Upper lobe of left lung (tissue), 6 donors: ENCODE measurements at regions not wholly inside any gene's neighbourhood (a gene's known extent, or its start where the extent isn't known, plus 50 kb on each side); places are given as distances from the start of the nearest gene placed in this dataset.
A peak's percentile ranks its signal among the peaks of the same experiment; 100 is the strongest.

Source experiments
- ATAC-seq, 2 donors: fragments of 200-7000 bp; cut with Tn5 transposase; one replicate each; pipeline ENCODE4 v1.9.1; 2022; ENCODE audit warnings: mild to moderate bottlenecking in 2 of 2, moderate library complexity in 2 of 2; ENCODE audit not compliant: low FRiP score in 2 of 2
- DNase-seq, 2 donors: peaks; one replicate each; pipeline ENCODE4 v3.0.0-alpha.2; 2019 to 2020
- H3K27ac ChIP-seq, 4 donors: fragments of 200-600 bp; sonication (generic); one replicate each; pipeline ENCODE4 v1.5.1; 2016 to 2019
- H3K27me3 ChIP-seq, 4 donors: fragments of 200-600 bp; sonication (generic); one replicate each; pipeline ENCODE4 v1.5.1; 2017 to 2019
- H3K36me3 ChIP-seq, 4 donors: fragments of 200-600 bp; sonication (generic); one replicate each; pipeline ENCODE4 v1.5.1; 2016 to 2019
- H3K4me1 ChIP-seq, 4 donors: fragments of 200-600 bp; sonication (generic); one replicate each; pipeline ENCODE4 v1.5.1; 2018 to 2019
- H3K4me3 ChIP-seq, 4 donors: fragments of 200-600 bp; sonication (generic); one replicate each; pipeline ENCODE4 v1.5.1; 2017 to 2019; ENCODE audit warnings: mild to moderate bottlenecking in 2 of 4, moderate library complexity in 1 of 4
- H3K9me3 ChIP-seq, 4 donors: fragments of 200-600 bp; sonication (generic); one replicate each; pipeline ENCODE4 v1.5.1; 2018 to 2019
- EP300 ChIP-seq, 4 donors: sonication (generic); formaldehyde crosslinking; IDR thresholded peaks; one replicate each; pipeline ENCODE4 v1.5.1; 2017; ENCODE audit warnings: antibody characterized with exemption in 4 of 4, control low read depth in 2 of 4
- POLR2A ChIP-seq, 4 donors: fragments of 450-650 bp; IDR thresholded peaks; one replicate each; pipeline ENCODE4 v1.5.1; 2016 to 2017; ENCODE audit warnings: antibody characterized with exemption in 4 of 4, mild to moderate bottlenecking in 2 of 4
- POLR2AphosphoS5 ChIP-seq, 2 donors: sonication (generic); formaldehyde crosslinking; IDR thresholded peaks; one replicate each; pipeline ENCODE4 v1.5.1; 2017; ENCODE audit warnings: antibody characterized with exemption in 2 of 2
- WGBS, 2 donors: methylation state at CpG; one replicate each; pipeline ENCODE4 v1.1.5; 2017 to 2018; 5-methylcytosine and 5-hydroxymethylcytosine counted together
- TF ChIP-seq, protein P1 (sequence below), 6 experiments: fragments of 450-650 bp in 4 of 6; fragments of 200-600 bp in 2 of 6; sonication (generic) in 2 of 6; IDR thresholded peaks; one replicate each; pipeline ENCODE4 v1.5.1; 2016 to 2019; ENCODE audit warnings: antibody characterized with exemption in 6 of 6
- donor health status: DM: no; HTN: no; CAD: no; lungs with moderate emphysema.
- donor health status: DM: no; HTN: yes; CAD: no; lungs with severe emphysema.

DNA sequence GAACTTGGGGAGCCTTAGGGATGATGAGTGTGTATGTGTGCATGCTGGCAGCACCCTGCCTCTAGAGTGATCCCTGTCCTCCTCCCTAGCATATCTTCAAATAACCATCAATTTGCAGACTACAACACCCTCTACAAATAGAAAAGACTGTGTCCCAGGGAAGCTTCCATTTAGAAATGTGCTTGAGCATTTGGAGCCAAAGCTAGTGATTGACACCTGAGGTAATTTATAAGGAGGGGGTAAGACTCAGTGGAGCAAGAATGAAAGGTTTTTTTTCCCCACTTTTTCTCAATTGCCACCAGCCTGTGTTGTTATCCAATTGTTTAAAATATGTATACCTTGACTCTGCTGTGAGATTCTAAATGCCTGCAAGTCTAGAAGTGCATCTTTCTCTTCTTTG is 286.0 kb upstream of the SLC14A2 start:
- TF ChIP-seq EP300 (IDR thresholded peaks at IDR 0.05) (no peak), POLR2AphosphoS5 (IDR thresholded peaks at IDR 0.05) (no peak), POLR2A (IDR thresholded peaks at IDR 0.05) (no peak)
- TF ChIP-seq, protein P1, sequence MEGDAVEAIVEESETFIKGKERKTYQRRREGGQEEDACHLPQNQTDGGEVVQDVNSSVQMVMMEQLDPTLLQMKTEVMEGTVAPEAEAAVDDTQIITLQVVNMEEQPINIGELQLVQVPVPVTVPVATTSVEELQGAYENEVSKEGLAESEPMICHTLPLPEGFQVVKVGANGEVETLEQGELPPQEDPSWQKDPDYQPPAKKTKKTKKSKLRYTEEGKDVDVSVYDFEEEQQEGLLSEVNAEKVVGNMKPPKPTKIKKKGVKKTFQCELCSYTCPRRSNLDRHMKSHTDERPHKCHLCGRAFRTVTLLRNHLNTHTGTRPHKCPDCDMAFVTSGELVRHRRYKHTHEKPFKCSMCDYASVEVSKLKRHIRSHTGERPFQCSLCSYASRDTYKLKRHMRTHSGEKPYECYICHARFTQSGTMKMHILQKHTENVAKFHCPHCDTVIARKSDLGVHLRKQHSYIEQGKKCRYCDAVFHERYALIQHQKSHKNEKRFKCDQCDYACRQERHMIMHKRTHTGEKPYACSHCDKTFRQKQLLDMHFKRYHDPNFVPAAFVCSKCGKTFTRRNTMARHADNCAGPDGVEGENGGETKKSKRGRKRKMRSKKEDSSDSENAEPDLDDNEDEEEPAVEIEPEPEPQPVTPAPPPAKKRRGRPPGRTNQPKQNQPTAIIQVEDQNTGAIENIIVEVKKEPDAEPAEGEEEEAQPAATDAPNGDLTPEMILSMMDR (IDR thresholded peaks at IDR 0.05) = no peak
- DNase-seq (no peak), ATAC-seq (no peak)
- Histone ChIP-seq H3K4me3 (no peak overlapping the region), H3K4me1 (peaks cover 0 to 3% (median 0%) of the 10 kb centered on the region in 4 donors), H3K27ac (peak overlapping the region in 2 of 4 donors; percentile 2 to 27), H3K36me3 (no peaks in the 10 kb centered on the region), H3K9me3 (no peaks in the 10 kb centered on the region), H3K27me3 (no peaks in the 10 kb centered on the region)

- 55 to 62% methylated on average over 2 of the region's 2 CpGs for WGBS, 2 donors
- no peaks in the 10 kb centered on the region for H3K27me3 ChIP-seq
- H3K9me3 ChIP-seq = no peaks in the 10 kb centered on the region
- no peak overlapping the region for H3K4me3 ChIP-seq
- ATAC-seq (peak; percentile 62 to 71), DNase-seq (no peak)
- H3K27ac ChIP-seq = no peak overlapping the region
- no peaks in the 10 kb centered on the region for H3K36me3 ChIP-seq
- H3K4me1 ChIP-seq = peaks cover 0 to 3% (median 0%) of the 10 kb centered on the region in 4 donors
- peak in 1 of 2 donors; percentile 60 for TF ChIP-seq POLR2AphosphoS5 (IDR thresholded peaks at IDR 0.05)
- TF ChIP-seq, protein P1 (IDR thresholded peaks at IDR 0.05) = no peak
- TF ChIP-seq EP300 (IDR thresholded peaks at IDR 0.05) = no peak
- TF ChIP-seq POLR2A (IDR thresholded peaks at IDR 0.05) = no peak
Measured at GRCh38 chr18:45330170-45330594, 285.1 kb upstream of the SLC14A2 start.

DNA sequence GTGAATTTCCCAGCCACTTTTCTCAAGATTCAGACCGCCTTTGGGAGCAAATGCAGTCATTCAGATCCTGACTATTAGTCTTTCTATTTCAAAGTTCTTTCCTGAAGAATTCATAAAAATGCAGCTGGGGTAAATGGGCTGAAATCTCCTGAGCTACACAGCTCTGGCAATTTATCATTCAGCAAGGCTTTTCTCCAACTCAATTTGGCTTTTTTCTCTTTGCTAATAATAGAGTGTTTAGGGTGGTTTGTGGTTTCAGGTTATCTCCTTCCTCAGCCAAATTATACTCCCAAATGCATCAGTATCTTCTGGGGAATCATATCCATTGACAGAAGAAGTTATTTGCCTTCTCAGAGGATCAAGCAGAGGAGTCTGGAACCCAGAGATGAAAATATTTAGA is 282.4 kb upstream of the SLC14A2 start:
- no peak for ATAC-seq
- TF ChIP-seq EP300 (IDR thresholded peaks at IDR 0.05) (no peak), POLR2A (IDR thresholded peaks at IDR 0.05) (no peak), POLR2AphosphoS5 (IDR thresholded peaks at IDR 0.05) (no peak)
- TF ChIP-seq, protein P1 (IDR thresholded peaks at IDR 0.05) = no peak
- Histone ChIP-seq H3K4me1 (peaks cover 0 to 3% (median 0%) of the 10 kb centered on the region in 4 donors), H3K27ac (no peak overlapping the region), H3K9me3 (no peaks in the 10 kb centered on the region), H3K36me3 (no peaks in the 10 kb centered on the region), H3K4me3 (no peak overlapping the region), H3K27me3 (no peaks in the 10 kb centered on the region)
- DNase-seq = no peak
- WGBS, 2 donors = 90 to 100% methylated on average over 1 of the region's 1 CpG

GRCh38 chr18:45334191-45334590 is 281.1 kb upstream of the SLC14A2 start:
- no peak for ATAC-seq
- DNase-seq = no peak
- Histone ChIP-seq H3K27ac (no peak overlapping the region), H3K9me3 (no peaks in the 10 kb centered on the region), H3K4me3 (no peak overlapping the region), H3K4me1 (peaks cover 0 to under 1% (median 0%) of the 10 kb centered on the region in 4 donors), H3K27me3 (no peaks in the 10 kb centered on the region), H3K36me3 (no peaks in the 10 kb centered on the region)
- TF ChIP-seq POLR2A (IDR thresholded peaks at IDR 0.05) = no peak
- TF ChIP-seq EP300 (IDR thresholded peaks at IDR 0.05) = no peak
- 68 to 85% methylated on average over 1 of the region's 1 CpG for WGBS, 2 donors

DNA sequence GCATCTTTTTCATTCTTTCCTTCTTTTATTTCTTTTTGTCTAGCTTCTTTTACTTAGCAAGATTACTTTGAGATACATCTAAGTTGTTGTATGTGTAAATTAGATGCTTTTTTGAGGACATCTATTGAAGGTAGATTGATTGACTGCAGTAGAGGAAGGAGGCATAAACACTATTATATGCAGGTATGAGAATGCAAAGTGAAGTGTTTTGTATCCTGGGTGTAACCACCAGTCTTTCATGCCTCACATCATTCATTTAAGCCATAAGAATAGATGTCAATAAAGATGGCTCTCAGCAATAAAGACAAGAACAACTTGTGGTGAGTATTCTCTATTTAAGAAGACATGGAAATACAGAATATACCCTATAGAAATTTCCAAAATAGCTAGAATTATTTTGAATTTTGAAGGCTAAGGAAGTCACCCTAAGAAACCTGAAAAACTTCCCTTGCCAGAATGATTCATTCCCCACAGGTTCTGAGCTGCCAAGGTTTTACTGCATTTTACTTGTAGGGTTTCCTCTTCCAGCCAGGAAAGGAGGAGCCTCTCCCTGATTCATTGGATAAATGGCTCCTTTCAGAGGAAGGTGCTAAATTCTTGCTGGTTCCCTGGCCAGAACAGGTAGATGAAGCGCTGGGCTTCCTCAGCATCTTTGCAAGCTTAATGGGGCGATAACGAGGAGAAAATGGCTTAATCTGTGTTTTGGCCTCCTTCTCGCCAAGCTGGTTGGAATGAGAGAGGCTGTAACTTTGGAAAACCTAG is 279.8 kb upstream of the SLC14A2 start:
- 85 to 89% methylated on average over 4 of the region's 4 CpGs for WGBS, 2 donors
- Histone ChIP-seq H3K27ac (no peak overlapping the region), H3K4me3 (no peak overlapping the region), H3K36me3 (no peaks in the 10 kb centered on the region), H3K4me1 (no peaks in the 10 kb centered on the region), H3K9me3 (no peaks in the 10 kb centered on the region), H3K27me3 (no peaks in the 10 kb centered on the region)
- no peak for ATAC-seq
- TF ChIP-seq EP300 (IDR thresholded peaks at IDR 0.05) = no peak
- TF ChIP-seq, protein P1 (IDR thresholded peaks at IDR 0.05) = no peak
- no peak for TF ChIP-seq POLR2A (IDR thresholded peaks at IDR 0.05)
- TF ChIP-seq POLR2AphosphoS5 (IDR thresholded peaks at IDR 0.05) = no peak
- no peak for DNase-seq
